K562 (cell line): ENCODE measurements at regions not wholly inside any gene's neighbourhood (a gene's known extent, or its start where the extent isn't known, plus 50 kb on each side); places are given as distances from the start of the nearest gene placed in this dataset.

Experiments
- ATF6 ChIP-seq: sonication (generic); formaldehyde crosslinking; IDR thresholded peaks from 2 replicates; pipeline ENCODE4 v1.4.0; 2020; ENCODE audit warnings: mild to moderate bottlenecking, missing genetic modification reagents
- C11orf30 ChIP-seq: fragments of 450-650 bp; IDR thresholded peaks from 2 replicates; pipeline ENCODE4 v1.6.1; 2016; ENCODE audit warnings: low read depth, mild to moderate bottlenecking
- CTBP1 ChIP-seq: fragments of 450-650 bp; IDR thresholded peaks from 2 replicates; pipeline ENCODE4 v1.6.1; 2016; ENCODE audit warnings: borderline replicate concordance
- KDM1A ChIP-seq, 2 experiments: fragments of 450-650 bp; IDR thresholded peaks; 2 replicates each; pipeline ENCODE4 v1.6.1; 2016; ENCODE audit warnings: mild to moderate bottlenecking in 2 of 2
- MEF2A ChIP-seq: IDR thresholded peaks from 2 replicates; pipeline ENCODE4 v1.6.1; 2011; ENCODE audit warnings: low read depth, mild to moderate bottlenecking, low read length, moderate library complexity; ENCODE audit not compliant: control insufficient read depth
- TAF15 ChIP-seq: fragments of 200-400 bp; formaldehyde crosslinking; IDR thresholded peaks from 2 replicates; pipeline ENCODE4 v1.6.1; 2017; ENCODE audit warnings: mild to moderate bottlenecking, low read depth, low read length, moderate library complexity
- TARDBP ChIP-seq: fragments of 450-650 bp; IDR thresholded peaks from 2 replicates; pipeline ENCODE4 v1.6.1; 2016
- THRB ChIP-seq: fragments of 450-650 bp; formaldehyde crosslinking; conservative IDR thresholded peaks from 2 replicates; pipeline ENCODE4 v1.4.0; 2022; ENCODE audit warnings: mild to moderate bottlenecking, missing genetic modification characterization
- YBX1 ChIP-seq: fragments of 450-650 bp; IDR thresholded peaks from 2 replicates; pipeline ENCODE4 v1.7.1; 2016; ENCODE audit warnings: mild to moderate bottlenecking
- ZNF140 ChIP-seq: fragments of 250-450 bp; sonication (Bioruptor Pico); IDR thresholded peaks from 2 replicates; pipeline ENCODE4 v1.8.0; 2021; ENCODE audit warnings: moderate library complexity, mild to moderate bottlenecking, inconsistent platforms
- ZNF583 ChIP-seq: fragments of 250-450 bp; sonication (Bioruptor Pico); IDR thresholded peaks from 2 replicates; pipeline ENCODE4 v1.4.0; 2020
- TF ChIP-seq, protein P1 (sequence below), 2 experiments: IDR thresholded peaks in 1 of 2; conservative IDR thresholded peaks in 1 of 2; 2 replicates each; pipeline ENCODE4 v1.6.1; 2016; ENCODE audit warnings: low read depth in 2 of 2, mild to moderate bottlenecking in 1 of 2, missing compliant biosample characterization in 1 of 2, missing genetic modification characterization in 1 of 2, moderate library complexity in 1 of 2
- TF ChIP-seq, protein P2 (sequence below), 2 experiments: fragments of 450-650 bp in 1 of 2; sonication (generic) in 1 of 2; formaldehyde crosslinking in 1 of 2; IDR thresholded peaks; 2 replicates each; pipeline versions ENCODE4 v1.7.1 to v1.9.0; 2016 to 2022; ENCODE audit warnings: inconsistent platforms in 1 of 2, mild to moderate bottlenecking in 1 of 2, missing genetic modification reagents in 1 of 2

DNA sequence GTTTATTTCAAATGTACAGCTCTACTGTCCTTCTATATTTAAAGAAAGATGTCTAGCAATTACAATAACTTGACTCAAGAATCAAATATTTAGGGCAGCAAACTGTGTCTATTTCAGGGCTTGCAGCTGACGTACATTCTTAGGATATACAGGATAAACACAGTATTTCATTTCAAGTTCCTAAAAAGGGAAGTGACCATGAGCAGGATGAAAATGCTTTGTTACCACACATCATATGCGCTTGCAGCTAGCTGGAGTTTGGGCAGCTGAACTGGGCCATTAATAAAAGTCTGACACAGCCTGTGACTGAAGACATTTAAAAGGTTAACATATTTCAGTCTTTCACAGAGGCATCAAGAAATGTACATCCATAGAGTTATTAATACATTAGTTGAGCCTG, 264.6 kb upstream of the TRIB2 start (continued):
- TF ChIP-seq, protein P1, sequence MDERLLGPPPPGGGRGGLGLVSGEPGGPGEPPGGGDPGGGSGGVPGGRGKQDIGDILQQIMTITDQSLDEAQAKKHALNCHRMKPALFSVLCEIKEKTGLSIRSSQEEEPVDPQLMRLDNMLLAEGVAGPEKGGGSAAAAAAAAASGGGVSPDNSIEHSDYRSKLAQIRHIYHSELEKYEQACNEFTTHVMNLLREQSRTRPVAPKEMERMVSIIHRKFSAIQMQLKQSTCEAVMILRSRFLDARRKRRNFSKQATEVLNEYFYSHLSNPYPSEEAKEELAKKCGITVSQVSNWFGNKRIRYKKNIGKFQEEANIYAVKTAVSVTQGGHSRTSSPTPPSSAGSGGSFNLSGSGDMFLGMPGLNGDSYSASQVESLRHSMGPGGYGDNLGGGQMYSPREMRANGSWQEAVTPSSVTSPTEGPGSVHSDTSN (CRISPR knock-in tag; IDR thresholded peaks at IDR 0.05; ENCODE audit: low read depth) = no peak
- TF ChIP-seq, protein P1 (tag; conservative IDR thresholded peaks at IDR 0.05; ENCODE audit: low read depth) = peak; percentile 69
- 0 out of 2 replicates have a peak, but pooled peaks have one; percentile 10 for TF ChIP-seq CTBP1
- TF ChIP-seq KDM1A (IDR thresholded peaks at IDR 0.05) = no peak
- TF ChIP-seq TARDBP = no peak
- TF ChIP-seq ZNF583 (CRISPR knock-in tag) = no peak
- no peak for TF ChIP-seq ZNF140
- TF ChIP-seq THRB (CRISPR knock-in tag) = no peak
- no peak for TF ChIP-seq C11orf30
- TF ChIP-seq MEF2A = no peak
- TF ChIP-seq, protein P2, sequence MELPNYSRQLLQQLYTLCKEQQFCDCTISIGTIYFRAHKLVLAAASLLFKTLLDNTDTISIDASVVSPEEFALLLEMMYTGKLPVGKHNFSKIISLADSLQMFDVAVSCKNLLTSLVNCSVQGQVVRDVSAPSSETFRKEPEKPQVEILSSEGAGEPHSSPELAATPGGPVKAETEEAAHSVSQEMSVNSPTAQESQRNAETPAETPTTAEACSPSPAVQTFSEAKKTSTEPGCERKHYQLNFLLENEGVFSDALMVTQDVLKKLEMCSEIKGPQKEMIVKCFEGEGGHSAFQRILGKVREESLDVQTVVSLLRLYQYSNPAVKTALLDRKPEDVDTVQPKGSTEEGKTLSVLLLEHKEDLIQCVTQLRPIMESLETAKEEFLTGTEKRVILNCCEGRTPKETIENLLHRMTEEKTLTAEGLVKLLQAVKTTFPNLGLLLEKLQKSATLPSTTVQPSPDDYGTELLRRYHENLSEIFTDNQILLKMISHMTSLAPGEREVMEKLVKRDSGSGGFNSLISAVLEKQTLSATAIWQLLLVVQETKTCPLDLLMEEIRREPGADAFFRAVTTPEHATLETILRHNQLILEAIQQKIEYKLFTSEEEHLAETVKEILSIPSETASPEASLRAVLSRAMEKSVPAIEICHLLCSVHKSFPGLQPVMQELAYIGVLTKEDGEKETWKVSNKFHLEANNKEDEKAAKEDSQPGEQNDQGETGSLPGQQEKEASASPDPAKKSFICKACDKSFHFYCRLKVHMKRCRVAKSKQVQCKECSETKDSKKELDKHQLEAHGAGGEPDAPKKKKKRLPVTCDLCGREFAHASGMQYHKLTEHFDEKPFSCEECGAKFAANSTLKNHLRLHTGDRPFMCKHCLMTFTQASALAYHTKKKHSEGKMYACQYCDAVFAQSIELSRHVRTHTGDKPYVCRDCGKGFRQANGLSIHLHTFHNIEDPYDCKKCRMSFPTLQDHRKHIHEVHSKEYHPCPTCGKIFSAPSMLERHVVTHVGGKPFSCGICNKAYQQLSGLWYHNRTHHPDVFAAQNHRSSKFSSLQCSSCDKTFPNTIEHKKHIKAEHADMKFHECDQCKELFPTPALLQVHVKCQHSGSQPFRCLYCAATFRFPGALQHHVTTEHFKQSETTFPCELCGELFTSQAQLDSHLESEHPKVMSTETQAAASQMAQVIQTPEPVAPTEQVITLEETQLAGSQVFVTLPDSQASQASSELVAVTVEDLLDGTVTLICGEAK (IDR thresholded peaks at IDR 0.05) = no peak
- TF ChIP-seq, protein P2 (CRISPR knock-in tag; IDR thresholded peaks at IDR 0.05) = no peak
- no peak for TF ChIP-seq YBX1
- TF ChIP-seq TAF15 = no peak
- TF ChIP-seq ATF6 (CRISPR knock-in tag) = no peak
